Fibroblast of villous mesenchyme (primary cell): ENCODE measurements at regions not wholly inside any gene's neighbourhood (a gene's known extent, or its start where the extent isn't known, plus 50 kb on each side); places are given as distances from the start of the nearest gene placed in this dataset.

Experiments used
- DNase-seq: peaks from one replicate; pipeline ENCODE4 v3.0.0-alpha.2; 2010; ENCODE audit warnings: low read depth
- H3K4me3 ChIP-seq: 2 replicates; pipeline ENCODE4 v1.5.1; 2011; ENCODE audit warnings: low read depth, mild to moderate bottlenecking, low read length
- CTCF ChIP-seq: IDR thresholded peaks from 2 replicates; pipeline ENCODE4 v1.5.1; 2012; ENCODE audit warnings: low read depth, mild to moderate bottlenecking, low read length; ENCODE audit not compliant: insufficient read depth

- DNase-seq = no peak
- H3K4me3 ChIP-seq = no peak overlapping the region
- TF ChIP-seq CTCF = no peak
Observed at GRCh38 chr7:17159500-17160037, 138.9 kb upstream of the AHR start.

GRCh38 chr7:17166824-17167379 lies 131.6 kb upstream of the AHR start:
- no peak overlapping the region for H3K4me3 ChIP-seq
- no peak for DNase-seq
- no peak for TF ChIP-seq CTCF

GRCh38 chr7:17168416-17168815 lies 130.0 kb upstream of the AHR start:
- no peak overlapping the region for H3K4me3 ChIP-seq
- TF ChIP-seq CTCF = no peak
- no peak for DNase-seq

- DNase-seq = no peak
- TF ChIP-seq CTCF = no peak
- no peak overlapping the region for H3K4me3 ChIP-seq
Observed at GRCh38 chr7:17171427-17171826, 127.0 kb upstream of the AHR start.

- no peak overlapping the region for H3K4me3 ChIP-seq
- no peak for TF ChIP-seq CTCF
- no peak for DNase-seq
Observed at GRCh38 chr7:17176371-17177032, 122.0 kb upstream of the AHR start.

GRCh38 chr7:17178545-17178944 lies 119.9 kb upstream of the AHR start:
- no peak for DNase-seq
- no peak overlapping the region for H3K4me3 ChIP-seq
- no peak for TF ChIP-seq CTCF
